ENCODE measurements at regions not wholly inside any gene's neighbourhood (a gene's known extent, or its start where the extent isn't known, plus 50 kb on each side); places are given as distances from the start of the nearest gene placed in this dataset.
A peak's percentile ranks its signal among the peaks of the same experiment; 100 is the strongest.
"Not testable (repeated sequence)": the region's sequence is repeated elsewhere in the genome, so short reads cannot be mapped to it uniquely, and the experiment has no call there.

- peak; percentile 50 for DNase-seq
Measured at GRCh38 chr2:111480633-111481032, 359.9 kb downstream of the BCL2L11 start.

DNA sequence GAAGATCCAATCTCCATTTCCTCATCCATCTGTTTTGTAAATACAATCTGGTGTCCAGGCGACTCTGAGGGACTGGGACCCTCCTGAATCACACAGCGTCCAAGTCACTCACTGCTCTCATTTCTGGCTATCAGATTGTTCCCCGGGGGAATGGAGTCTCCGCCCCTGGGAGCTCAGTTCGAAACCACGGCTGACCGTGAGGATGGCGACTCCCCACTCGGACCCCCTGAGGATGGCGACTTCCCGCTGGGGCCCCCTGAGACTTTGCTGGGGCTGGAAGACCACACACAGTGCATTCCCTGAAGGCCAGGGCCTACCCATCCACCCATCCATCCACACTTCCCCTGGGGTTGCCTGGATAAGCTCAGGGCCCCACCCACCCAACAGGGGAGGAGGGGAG is 360.5 kb downstream of the BCL2L11 start:
- peak; percentile 70 for DNase-seq

DNA sequence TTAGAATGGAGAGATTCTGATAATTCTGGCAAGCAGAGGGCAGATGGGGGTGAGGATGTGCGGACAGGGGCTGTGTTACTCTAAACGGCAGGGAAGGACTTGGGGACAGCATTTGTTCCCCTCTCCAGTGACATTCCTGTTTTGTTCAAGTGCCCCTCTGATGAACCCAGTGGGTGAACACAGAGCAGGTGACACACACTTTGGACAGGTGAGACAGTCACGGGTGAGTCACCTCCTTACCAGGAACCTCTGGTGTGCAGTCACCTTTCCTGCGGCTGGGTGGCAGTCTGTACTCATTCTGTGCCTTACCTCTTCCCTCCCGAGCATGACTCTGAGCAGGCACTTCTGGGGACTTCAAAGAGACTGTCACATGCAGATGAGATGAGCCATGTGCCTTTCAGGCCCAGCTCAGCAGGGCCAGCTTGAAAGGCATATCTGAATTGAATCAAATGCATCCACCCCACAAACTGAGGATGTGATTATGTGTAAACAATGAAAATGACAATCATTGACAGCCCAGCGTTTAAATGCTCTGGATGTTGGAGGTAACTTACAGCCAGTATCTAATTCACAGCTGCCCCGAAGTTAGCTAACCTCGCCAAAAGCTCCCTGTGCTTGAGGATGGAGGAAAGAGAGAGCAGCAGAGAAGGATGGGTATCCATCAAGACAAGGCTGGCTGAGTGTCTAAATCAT is 362.4 kb downstream of the BCL2L11 start:
- not testable (repeated sequence) for DNase-seq

- DNase-seq: not testable (repeated sequence)
Measured at GRCh38 chr2:111484097-111484496, 363.4 kb downstream of the BCL2L11 start.

DNA sequence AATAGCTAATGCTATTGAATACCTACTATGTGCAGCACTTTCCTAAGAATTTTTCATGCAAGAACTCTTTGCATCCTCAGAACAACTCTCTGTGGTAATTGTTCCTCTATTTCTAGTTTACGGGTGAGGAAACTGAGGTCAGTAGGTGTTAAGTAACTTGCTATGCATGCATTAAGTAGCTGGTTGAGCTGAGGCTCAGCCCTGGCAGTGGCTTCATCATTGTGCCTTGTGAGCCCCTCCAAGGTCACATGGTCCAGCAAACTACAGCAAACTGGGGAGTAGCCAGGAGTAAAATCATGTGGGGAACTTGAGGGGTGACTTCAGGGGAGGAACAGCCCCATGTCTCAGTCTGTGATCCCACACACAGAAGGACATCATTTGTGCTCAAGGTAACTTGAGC is 365.2 kb downstream of the BCL2L11 start:
- DNase-seq: not testable (repeated sequence)

- not testable (repeated sequence) for DNase-seq
Measured at GRCh38 chr2:111488451-111488850, 367.7 kb downstream of the BCL2L11 start.

GRCh38 chr2:111489460-111489859 is 368.7 kb downstream of the BCL2L11 start:
- DNase-seq: not testable (repeated sequence)

GRCh38 chr2:111491181-111491580 is 370.5 kb downstream of the BCL2L11 start:
- DNase-seq: not testable (repeated sequence)

GRCh38 chr2:111491614-111492013 is 370.9 kb downstream of the BCL2L11 start:
- DNase-seq: not testable (repeated sequence)

- DNase-seq: not testable (repeated sequence)
Measured at GRCh38 chr2:111492995-111493719, 372.4 kb downstream of the BCL2L11 start.

DNA sequence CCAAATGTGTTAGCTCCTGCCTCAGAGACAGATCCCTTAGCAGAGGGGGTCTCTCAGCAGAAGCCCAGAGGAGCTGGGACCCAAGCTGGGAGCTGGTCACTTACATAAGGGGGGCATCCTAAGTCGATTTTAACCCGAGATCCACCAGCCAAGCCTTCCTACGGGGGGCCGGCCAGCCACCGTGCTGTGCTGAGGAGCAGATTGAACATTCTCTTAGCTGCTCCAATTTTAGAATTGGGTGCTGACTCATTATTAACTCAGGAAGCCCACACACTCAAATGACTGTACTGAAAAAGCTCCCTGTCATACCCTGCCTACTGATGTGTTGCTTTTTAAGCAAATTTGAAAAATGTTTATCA is 373.0 kb downstream of the BCL2L11 start:
- peak; percentile 43 for DNase-seq

DNA sequence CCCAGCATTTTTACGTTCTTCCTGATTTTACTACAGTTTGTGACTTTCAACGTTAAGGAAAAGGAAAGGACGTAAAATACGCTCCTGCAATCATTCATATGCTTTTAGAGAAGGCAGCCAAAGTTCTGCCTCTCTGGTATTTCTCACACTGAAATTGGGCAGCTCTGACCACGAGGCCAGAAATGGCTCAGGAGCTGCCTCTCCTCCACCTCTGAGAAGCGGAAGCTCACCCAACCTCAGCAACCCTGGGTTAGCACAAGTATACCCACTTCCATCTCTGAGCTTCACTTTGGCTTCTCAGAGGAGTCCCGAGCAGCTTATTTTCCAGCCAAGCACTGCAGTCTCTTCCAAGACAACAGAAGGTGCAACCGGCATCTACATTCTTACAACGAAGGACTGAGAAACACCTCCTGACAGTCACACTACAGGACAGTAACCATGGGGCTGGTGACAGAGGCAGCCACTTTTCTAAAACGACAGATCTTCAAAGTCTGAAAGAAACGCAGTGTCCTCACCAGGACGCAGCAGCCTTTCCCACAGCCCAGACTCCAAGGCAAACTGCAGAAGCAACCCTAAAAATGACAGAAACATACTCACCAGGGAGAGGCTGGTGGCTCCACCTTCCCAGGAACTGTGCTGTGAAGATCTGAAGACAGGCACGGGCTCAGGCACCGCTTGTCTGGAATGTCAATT is 373.7 kb downstream of the BCL2L11 start:
- not testable (repeated sequence) for DNase-seq

DNA sequence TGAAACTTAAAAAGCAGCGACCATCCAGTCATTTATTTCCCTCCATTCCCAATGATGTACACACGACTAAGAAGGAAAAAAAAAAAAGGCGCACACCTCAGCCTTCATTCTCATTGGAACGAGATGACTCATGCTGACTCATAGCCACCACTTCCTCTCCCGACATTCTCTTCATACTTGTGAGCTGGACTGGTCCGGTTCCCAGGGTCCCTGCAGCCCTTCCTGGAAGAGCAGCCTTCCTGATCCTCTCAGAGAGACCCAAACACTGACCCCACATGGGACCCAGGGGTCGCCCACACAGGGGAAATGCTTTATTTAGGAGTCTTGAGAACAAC is 374.2 kb downstream of the BCL2L11 start:
- not testable (repeated sequence) for DNase-seq

- DNase-seq: peak; percentile 83
Measured at GRCh38 chr2:111495636-111496035, 374.9 kb downstream of the BCL2L11 start.

DNA sequence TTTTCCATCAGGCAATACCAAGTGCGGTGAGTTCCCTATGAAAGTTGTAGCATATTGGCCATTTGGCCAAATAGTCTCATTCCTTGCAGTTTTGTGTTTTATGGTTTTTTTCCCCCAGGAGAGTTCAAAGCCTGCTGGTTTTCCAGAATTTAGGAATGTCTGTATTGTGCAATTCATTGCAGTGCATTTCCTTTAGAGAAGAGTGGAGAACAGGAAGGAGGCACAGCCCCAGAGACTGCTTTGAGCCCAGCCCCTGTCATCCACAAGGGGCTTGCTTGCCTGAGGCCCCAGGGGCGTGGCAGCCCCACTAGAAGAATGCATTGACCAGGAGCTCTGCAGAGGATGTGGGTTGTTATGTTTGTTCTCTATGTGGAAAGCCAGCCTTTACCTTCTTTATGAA is 375.5 kb downstream of the BCL2L11 start:
- peak; percentile 92 for DNase-seq

DNA sequence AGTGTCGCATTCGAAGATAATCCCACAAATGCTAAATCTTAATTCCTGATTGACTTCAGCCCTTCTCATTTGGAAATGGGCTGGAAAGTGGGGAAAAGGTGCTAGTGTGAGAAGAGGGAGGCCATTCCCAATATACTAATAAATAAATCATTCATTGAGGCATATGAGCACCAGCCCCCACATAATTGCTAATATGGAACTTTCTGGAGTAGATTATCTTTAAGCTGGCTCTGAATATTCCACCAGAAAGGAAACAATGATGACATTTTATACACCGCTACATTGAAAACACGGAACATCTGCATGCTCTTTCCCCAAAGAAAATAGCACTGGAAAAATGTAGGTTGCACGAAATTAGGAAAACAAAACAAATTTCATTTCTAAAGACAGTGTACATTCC is 376.1 kb downstream of the BCL2L11 start:
- DNase-seq: not testable (repeated sequence)

DNA sequence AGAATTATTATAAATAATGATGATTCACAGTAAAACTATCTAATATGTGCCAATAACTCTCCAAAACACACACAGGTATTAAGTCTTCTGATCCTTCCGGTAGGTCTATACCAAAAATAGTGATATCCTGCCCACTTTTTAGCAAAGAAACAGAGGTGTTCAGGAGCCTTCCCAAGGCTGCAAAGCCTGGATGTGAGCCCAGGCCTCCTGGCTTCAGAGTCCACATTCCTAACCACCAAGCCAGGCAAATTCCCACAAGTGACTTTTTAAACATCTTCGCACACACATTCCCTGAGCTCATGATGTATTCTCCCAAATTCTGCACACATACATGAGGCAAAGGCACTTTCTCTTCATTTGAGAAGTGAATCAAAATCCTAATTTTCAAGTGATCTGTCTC is 376.6 kb downstream of the BCL2L11 start:
- DNase-seq: peak; percentile 79

GRCh38 chr2:111500536-111501062 is 379.9 kb downstream of the BCL2L11 start:
- peak; percentile 40 for DNase-seq

DNA sequence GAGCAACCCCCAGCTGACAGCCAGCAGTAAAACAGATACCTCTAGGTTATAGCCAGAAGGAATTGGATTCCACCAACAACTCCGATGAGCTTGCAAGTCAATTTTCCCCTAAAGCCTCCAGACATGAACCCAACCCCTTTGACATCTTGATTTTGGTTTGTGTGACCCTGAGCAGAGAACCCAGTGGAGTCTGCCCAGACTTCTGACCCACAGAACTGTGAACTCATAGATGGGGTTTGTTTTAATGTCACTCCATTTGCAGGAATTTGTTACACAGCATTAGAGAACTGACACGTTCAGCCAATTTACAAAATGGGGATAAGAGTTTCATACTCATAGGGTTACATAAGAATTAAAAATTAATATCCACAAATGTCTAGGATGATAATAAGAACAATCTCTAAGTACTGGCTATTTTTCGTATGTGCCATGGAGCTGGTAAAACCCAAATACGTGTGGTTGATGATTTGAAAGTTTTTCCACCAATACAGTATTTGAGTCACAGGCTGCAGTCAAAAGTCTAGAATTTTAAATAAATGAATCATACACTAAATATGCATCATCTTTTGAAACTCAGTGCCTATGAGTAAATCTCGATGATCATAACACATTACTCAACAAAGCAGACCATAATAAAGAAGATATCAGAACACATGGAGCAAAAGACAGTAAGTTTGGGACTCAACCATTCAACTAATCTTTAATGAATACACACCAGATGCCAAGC is 380.0 kb downstream of the ANAPC1 start:
- DNase-seq: not testable (repeated sequence)

GRCh38 chr2:111504571-111504942 is 379.4 kb downstream of the ANAPC1 start:
- DNase-seq: not testable (repeated sequence)

- not testable (repeated sequence) for DNase-seq
Measured at GRCh38 chr2:111505267-111505666, 378.7 kb downstream of the ANAPC1 start.

DNA sequence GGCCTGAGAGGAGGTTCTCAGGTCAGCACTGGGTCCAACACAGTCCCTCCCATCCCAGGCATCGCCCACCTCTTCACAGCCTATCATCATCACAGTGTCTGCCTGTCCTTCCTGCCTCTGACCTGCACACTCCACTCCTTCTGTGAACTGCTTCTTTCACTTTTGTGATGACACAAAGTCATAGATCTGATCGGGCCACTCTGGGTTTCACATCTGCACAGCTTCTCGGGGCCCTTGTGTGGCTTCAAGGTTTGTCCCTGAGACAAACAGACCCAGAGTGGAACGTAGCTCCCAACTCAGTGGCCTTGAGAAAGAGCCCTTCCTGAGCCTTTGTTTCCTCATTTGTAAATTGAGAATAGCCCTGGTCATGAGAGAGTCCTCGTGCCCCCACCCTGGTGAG is 377.1 kb downstream of the ANAPC1 start:
- DNase-seq: not testable (repeated sequence)

Measured in fibroblast of skin of back (primary cell).